Activated naive CD8-positive, alpha-beta T cell treated with anti-CD3 and anti-CD28 coated beads for 36 hours (primary cell): ENCODE measurements at regions not wholly inside any gene's neighbourhood (a gene's known extent, or its start where the extent isn't known, plus 50 kb on each side); places are given as distances from the start of the nearest gene placed in this dataset.
"Not testable (repeated sequence)": the region's sequence is repeated elsewhere in the genome, so short reads cannot be mapped to it uniquely, and the experiment has no call there.

ENCODE experiments used
- DNase-seq: peaks from one replicate; pipeline ENCODE4 v3.0.0; 2021
- H3K27ac Mint-ChIP-seq: one replicate; pipeline ENCODE4 v1.8.0; 2022; ENCODE audit warnings: mild to moderate bottlenecking, moderate library complexity, mixed read lengths
- H3K27me3 Mint-ChIP-seq: one replicate; pipeline ENCODE4 v1.8.0; 2022; ENCODE audit warnings: mild to moderate bottlenecking, mixed read lengths
- H3K36me3 Mint-ChIP-seq: one replicate; pipeline ENCODE4 v1.8.0; 2021; ENCODE audit warnings: mild to moderate bottlenecking, mixed read lengths
- H3K4me1 Mint-ChIP-seq: one replicate; pipeline ENCODE4 v1.8.0; 2021; ENCODE audit warnings: mixed read lengths
- H3K4me3 Mint-ChIP-seq: one replicate; pipeline ENCODE4 v1.8.0; 2022; ENCODE audit warnings: mild to moderate bottlenecking, moderate library complexity, mixed read lengths
- H3K9me3 Mint-ChIP-seq: one replicate; pipeline ENCODE4 v1.8.0; 2022; ENCODE audit warnings: mixed read lengths

DNA sequence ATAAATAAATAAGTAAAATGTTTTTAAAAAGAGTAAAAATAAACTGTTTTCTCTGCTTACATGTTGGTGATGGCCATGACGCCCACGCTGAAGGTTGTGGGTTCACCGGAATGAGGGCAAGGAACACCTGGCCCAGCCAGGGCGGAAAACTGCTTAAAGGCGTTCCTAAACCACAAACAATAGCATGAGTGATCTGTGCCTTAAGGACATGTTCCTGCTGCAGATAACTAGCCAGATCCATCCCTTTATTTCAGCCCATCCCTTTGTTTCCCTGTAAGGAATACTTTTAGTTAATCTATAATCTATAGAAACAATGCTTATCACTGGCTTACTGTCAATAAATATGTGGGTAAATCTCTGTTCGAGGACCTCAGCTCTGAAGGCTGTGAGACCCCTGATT is 63.3 kb upstream of the CEP78 start:
- not testable (repeated sequence) for H3K4me1 Mint-ChIP-seq, H3K9me3 Mint-ChIP-seq, DNase-seq, H3K27ac Mint-ChIP-seq, H3K4me3 Mint-ChIP-seq, H3K36me3 Mint-ChIP-seq, H3K27me3 Mint-ChIP-seq

DNA sequence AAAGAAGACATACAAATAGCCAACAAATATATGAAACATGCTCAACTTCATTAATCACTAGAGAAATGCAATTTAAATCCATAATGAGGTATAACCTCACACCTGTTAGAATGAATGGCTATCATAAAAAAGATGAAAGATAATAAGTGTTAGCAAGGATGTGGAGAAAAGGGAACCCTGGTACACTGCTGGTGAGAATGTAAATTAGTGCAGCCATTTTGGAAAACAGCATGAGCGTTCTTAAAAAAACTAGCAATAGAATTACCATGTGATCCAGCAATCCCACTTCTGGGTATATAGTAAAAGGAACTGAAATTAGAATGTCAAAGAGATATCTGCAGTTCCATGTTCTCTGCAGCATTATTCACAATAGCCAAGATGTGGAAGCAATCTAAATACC is 64.2 kb upstream of the CEP78 start:
- no peaks in the 10 kb centered on the region for H3K27me3 Mint-ChIP-seq
- no peak overlapping the region for H3K4me3 Mint-ChIP-seq
- H3K27ac Mint-ChIP-seq: no peak overlapping the region
- H3K36me3 Mint-ChIP-seq: no peaks in the 10 kb centered on the region
- DNase-seq: no peak
- no peaks in the 10 kb centered on the region for H3K4me1 Mint-ChIP-seq
- H3K9me3 Mint-ChIP-seq: peaks cover 8% of the 10 kb centered on the region

DNA sequence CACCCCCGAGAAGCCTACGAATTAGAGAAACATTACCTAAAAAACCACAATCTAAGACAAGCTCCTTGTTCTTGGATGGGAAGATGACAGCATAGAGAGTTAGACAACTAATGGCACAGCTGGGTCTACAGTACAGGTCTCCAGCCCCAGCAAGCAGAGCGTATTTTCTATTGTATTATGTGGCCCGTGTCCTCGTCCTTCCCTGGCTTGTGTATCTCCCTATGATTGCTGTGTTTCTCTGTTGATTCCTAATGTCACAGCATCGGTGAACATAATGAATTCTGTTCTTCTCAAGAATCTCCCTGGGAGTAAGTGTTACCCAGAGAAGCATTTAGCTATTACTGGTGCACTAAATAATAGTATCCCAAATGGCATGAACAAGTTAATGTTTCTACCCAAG is 66.8 kb upstream of the CEP78 start:
- Mint-ChIP-seq H3K27me3 (no peaks in the 10 kb centered on the region), H3K4me3 (no peak overlapping the region), H3K4me1 (no peaks in the 10 kb centered on the region), H3K9me3 (peaks cover 15% of the 10 kb centered on the region), H3K27ac (no peak overlapping the region), H3K36me3 (peaks cover 2% of the 10 kb centered on the region)
- DNase-seq: no peak

DNA sequence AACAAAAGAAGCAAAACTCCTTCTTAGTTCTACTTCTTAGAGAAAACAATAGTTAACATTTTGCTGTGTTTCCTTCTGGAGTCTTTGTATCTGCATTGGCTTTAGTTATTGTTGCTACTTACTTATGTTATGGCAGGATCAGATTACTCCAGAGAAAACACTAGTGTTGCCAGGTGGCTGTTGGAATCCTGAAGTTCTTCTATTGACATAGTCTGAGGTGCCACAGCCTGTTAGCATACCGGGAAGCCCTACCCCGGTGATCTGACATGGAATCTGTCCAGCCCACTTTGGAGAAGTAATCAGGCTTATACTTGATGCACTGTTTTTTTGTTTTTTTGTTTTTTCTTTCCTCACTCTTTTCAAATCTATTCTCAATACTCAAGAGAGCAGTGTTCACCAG is 68.5 kb upstream of the CEP78 start:
- no peak overlapping the region for H3K4me3 Mint-ChIP-seq
- no peak for DNase-seq
- H3K27me3 Mint-ChIP-seq: no peaks in the 10 kb centered on the region
- H3K36me3 Mint-ChIP-seq: peaks cover 5% of the 10 kb centered on the region
- H3K4me1 Mint-ChIP-seq: no peaks in the 10 kb centered on the region
- H3K9me3 Mint-ChIP-seq: peaks cover 21% of the 10 kb centered on the region
- H3K27ac Mint-ChIP-seq: no peak overlapping the region

DNA sequence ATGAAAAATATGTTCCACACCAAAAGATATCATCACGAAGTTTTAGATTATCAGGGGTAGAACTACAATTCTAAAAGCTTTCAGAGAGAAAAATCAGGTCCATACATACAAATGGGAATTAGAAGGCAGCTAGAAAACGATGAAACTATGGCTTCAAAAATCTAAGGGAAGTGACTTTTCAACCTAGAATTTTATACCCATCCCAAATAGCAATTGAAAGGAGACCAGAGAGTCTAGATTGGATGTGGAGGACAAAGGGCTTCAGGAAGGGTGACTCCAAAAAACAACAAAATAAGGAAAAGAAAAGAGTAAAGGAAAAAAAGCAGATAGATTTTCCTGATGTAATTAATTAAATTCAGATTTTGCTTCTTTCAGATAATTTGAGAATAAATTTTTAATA is 72.0 kb upstream of the CEP78 start:
- no peaks in the 10 kb centered on the region for H3K27me3 Mint-ChIP-seq
- H3K9me3 Mint-ChIP-seq: peaks cover 19% of the 10 kb centered on the region

DNA sequence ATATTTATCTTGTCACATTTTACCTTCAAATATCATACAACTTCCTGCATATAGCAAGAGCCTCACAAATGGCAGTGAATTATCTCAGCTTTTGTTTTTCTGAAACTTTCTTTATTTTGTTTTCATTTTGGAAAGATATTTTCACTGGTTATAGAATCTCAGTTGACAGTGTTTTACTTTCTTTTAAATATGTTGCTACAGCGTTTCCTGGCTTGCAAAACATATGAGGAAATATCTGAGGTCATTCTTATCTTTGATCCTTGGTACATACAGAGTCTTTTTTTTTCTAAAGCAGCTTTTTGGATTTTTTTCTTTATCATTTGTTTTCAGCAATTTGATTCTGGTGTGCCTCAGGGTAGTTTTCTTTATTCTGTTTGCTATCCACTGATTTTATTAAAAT is 77.6 kb upstream of the CEP78 start:
- DNase-seq: no peak
- Mint-ChIP-seq H3K27ac (no peak overlapping the region), H3K4me1 (no peaks in the 10 kb centered on the region), H3K4me3 (no peak overlapping the region), H3K27me3 (no peaks in the 10 kb centered on the region), H3K36me3 (peaks cover 3% of the 10 kb centered on the region), H3K9me3 (peaks cover 10% of the 10 kb centered on the region)

More for the DNA sequence above, 72.0 kb upstream of the CEP78 start:
- peaks cover 5% of the 10 kb centered on the region for H3K36me3 Mint-ChIP-seq
- H3K27ac Mint-ChIP-seq: no peak overlapping the region
- H3K4me3 Mint-ChIP-seq: no peak overlapping the region
- DNase-seq: no peak
- no peaks in the 10 kb centered on the region for H3K4me1 Mint-ChIP-seq

DNA sequence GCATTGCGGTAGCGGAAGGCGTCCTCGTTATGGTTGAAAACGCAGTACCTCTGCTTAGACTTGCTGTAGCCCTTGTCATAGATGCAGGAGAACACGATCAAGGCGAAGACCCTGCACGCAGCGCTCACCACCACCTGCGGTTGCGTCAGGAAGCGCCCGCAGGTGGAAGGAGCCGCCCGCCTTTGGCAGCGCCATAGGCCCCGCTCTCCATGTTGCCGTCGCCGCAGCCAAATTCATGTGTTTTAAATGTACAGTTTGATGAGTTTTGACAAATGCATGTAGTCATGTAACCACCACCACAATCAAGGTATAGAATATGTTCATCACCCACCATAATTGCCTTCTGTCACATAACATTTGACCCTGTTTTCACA is 84.9 kb upstream of the CEP78 start:
- Mint-ChIP-seq H3K4me1 (peaks cover 4% of the 10 kb centered on the region), H3K4me3 (no peak overlapping the region), H3K27ac (no peak overlapping the region), H3K9me3 (no peaks in the 10 kb centered on the region), H3K36me3 (no peaks in the 10 kb centered on the region), H3K27me3 (no peaks in the 10 kb centered on the region)
- no peak for DNase-seq

DNA sequence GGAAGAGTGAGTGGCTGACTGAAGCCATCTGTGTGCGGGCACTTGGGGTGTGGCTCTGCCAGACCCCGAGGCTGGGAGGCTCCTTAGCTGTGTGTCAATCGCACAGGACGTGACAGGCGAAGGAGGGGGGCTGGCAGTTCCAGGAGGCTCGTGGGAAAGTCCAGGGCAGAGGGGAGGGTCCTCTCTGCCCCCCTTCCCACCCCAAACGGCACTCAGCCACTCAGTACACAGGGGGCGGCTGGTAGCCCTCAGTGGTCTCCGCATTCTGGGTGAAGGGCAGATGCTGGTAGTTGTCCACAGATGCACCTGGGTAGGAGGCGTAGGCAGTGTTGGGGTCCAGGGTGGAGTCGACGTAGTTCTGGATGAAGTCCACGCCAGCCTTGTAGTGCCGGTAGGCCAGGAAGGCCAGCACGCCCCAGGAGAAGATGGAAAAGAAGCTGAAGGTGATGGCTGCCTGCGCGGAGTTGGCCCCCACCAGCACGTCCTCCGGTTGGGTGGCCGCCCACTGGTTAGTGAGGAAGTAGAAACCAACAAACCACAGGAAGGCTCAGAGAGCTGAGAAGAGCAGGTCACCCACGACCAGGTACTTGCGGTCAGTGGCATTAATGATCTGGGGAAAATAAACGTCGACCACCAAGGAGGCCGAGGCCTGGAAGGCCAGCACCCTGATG is 85.4 kb upstream of the CEP78 start:
- no peaks in the 10 kb centered on the region for H3K9me3 Mint-ChIP-seq
- no peaks in the 10 kb centered on the region for H3K36me3 Mint-ChIP-seq
- no peak overlapping the region for H3K4me3 Mint-ChIP-seq
- H3K4me1 Mint-ChIP-seq: peaks cover 4% of the 10 kb centered on the region
- DNase-seq: no peak
- no peaks in the 10 kb centered on the region for H3K27me3 Mint-ChIP-seq
- H3K27ac Mint-ChIP-seq: no peak overlapping the region

DNA sequence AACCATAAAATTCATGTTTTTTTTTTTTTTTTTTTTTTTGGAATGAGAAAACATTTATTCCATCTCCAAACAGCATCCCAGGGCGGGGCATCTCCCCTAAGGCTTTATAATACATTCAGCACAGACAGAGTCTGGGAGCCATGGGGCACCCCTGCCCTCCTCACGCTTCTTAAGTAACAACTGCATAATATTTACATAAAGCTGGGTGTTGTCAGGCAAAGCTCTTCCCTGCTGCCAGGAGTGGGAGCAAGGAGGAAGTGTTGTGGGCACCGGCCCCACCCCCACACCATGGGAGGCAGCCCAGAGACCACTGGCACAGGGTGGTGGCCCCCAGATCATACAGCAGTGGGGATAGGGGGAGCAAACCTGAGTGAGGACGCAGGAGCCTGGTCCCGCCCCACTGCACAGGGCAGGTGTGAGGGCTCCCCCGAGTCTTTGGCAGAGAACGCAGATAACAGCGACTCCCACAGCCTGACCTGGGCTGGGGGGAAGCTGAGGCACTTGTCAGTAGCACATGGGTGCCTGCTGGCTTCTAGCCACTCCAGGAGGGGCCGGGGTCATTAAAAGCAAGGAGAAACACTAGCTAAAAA is 86.1 kb upstream of the CEP78 start:
- Mint-ChIP-seq H3K4me1 (peaks cover 4% of the 10 kb centered on the region), H3K9me3 (no peaks in the 10 kb centered on the region), H3K36me3 (no peaks in the 10 kb centered on the region)

DNA sequence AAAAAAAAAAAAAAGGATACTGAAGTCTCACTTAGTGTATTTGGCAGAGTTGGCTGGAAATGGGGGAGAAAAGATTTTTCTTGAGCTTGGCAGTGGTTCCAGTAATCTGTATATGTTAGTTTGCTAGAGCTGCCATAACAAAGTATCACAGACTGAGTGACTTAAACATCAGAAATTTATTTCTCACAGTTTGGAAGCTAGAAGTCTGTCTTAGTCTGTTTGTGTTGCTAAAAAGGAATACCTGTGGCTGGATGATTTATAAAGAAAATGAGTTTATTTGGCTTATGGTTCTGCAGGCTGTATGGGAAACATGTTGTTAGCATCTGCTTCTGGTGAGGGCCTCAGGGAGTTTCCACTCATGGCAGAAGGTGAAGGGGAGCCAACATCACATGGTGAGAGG is 89.6 kb upstream of the CEP78 start:
- H3K4me1 Mint-ChIP-seq: peaks cover 8% of the 10 kb centered on the region
- H3K4me3 Mint-ChIP-seq: no peak overlapping the region
- H3K27ac Mint-ChIP-seq: no peak overlapping the region
- peaks cover 17% of the 10 kb centered on the region for H3K9me3 Mint-ChIP-seq
- no peak for DNase-seq
- H3K36me3 Mint-ChIP-seq: peaks cover 5% of the 10 kb centered on the region
- H3K27me3 Mint-ChIP-seq: no peaks in the 10 kb centered on the region

More for the DNA sequence above, 86.1 kb upstream of the CEP78 start:
- H3K4me3 Mint-ChIP-seq: no peak overlapping the region
- no peaks in the 10 kb centered on the region for H3K27me3 Mint-ChIP-seq
- H3K27ac Mint-ChIP-seq: no peak overlapping the region
- no peak for DNase-seq

DNA sequence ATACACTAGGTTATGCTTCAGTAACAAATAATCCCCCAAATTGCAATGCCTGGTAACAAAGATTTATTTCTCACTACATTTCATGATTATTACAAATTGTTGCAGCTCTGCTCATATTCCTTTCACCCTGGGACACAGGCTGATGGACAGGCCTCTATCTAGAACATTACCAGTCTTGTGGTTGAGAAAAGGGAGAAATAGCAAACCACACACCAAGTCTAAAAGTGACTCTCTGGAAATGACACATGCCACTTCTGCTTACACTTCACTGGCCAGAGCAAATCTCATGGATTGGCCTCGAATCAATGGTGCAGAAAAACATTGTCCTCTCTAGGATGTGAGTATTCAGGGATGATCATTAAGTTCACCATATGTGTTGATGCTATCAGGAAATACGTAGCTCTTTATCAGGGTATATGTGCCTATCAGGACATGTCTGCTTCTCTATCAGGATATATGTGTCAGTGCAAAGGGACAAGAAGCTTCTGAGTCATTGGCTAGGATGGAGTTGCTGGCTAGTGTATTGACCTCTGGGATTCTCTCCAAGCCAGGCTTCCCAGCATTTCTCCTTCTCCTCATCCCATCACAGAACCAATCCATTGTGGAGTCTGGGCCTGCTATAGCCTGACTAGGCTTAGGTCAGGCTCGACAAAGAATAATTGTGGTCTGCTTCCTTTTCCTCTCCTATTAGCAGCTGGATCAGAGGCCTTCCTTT is 91.1 kb upstream of the CEP78 start:
- peaks cover 21% of the 10 kb centered on the region for H3K9me3 Mint-ChIP-seq
- DNase-seq: no peak
- no peak overlapping the region for H3K4me3 Mint-ChIP-seq
- H3K4me1 Mint-ChIP-seq: peaks cover 8% of the 10 kb centered on the region
- H3K36me3 Mint-ChIP-seq: peaks cover 5% of the 10 kb centered on the region
- H3K27ac Mint-ChIP-seq: no peak overlapping the region
- no peaks in the 10 kb centered on the region for H3K27me3 Mint-ChIP-seq

DNA sequence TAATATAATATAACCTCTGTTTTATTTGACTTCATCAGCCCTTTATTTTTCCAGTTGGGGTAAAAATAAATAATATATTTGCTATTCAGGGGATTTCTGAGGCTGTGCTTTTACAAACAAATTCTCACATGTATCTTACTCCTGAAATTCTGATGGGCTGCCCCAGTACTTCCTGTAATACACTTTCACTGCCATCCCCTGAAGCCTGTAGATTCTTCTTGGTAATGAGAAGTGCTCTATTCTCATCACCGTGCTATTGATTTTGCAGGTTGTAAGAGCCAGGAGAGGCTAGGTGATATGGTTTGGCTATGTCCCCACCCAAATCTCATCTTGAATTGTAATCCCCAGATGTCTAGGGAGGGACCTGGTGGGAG is 91.9 kb upstream of the CEP78 start:
- H3K27me3 Mint-ChIP-seq: no peaks in the 10 kb centered on the region
- peaks cover 5% of the 10 kb centered on the region for H3K36me3 Mint-ChIP-seq
- H3K4me3 Mint-ChIP-seq: no peak overlapping the region
- H3K27ac Mint-ChIP-seq: no peak overlapping the region
- H3K9me3 Mint-ChIP-seq: peaks cover 22% of the 10 kb centered on the region
- peaks cover 8% of the 10 kb centered on the region for H3K4me1 Mint-ChIP-seq
- DNase-seq: no peak

DNA sequence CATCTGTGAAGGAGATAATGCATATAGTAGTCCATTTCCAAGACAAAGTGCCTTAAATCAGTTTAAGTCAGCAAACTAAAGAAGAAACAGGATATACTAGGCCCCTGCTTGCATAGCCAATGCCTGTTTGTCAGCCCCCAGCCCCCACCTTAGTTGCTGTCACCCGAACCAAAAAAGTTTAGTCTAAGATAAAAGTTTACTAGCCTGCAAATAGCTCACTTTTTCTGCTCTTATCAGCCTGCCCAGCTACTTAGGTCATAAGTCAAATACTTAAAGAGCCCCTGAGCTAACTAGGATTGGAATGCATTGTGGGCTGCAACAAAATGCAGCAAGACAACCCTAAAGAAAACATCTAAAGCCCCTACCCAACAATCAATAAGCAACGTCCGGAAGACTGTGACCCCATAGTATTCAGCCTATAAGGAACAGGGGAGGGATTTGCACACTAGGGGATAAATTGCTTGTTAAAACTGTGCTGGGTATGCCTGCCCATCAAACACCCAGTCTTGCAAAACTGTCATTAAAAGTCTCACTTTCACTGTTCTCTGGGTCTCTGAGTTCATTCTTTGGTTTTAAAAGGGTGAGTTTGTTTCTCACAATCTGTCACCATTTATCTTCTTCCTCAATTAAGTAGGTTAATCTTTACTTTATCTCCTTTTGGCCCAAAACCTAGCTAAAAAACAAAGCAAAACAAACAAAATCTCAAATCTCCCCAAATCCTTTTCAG is 92.4 kb upstream of the CEP78 start:
- Mint-ChIP-seq H3K27ac (no peak overlapping the region), H3K9me3 (peaks cover 22% of the 10 kb centered on the region), H3K4me3 (no peak overlapping the region), H3K4me1 (peaks cover 8% of the 10 kb centered on the region), H3K27me3 (no peaks in the 10 kb centered on the region), H3K36me3 (peaks cover 5% of the 10 kb centered on the region)
- no peak for DNase-seq

DNA sequence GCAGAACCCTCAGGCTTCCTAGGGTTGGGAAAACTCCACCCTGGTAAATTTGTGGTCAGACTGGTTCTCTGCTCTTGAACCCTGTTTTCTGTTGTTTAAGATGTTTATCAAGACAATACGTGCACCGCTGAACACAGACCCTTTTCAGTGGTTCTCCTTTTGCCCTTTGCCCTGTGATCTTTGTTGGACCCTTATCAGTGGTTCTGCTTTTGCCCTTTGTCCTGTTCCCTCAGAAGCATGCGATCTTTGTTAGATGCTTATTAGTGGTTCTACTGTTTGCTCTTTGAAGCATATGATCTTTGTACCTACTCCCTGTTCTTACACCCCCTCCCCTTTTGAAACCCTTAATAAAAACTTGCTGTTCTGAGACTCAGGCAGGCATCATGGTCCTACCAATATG is 93.6 kb upstream of the CEP78 start:
- peaks cover 28% of the 10 kb centered on the region for H3K9me3 Mint-ChIP-seq
- not testable (repeated sequence) for H3K27me3 Mint-ChIP-seq, H3K36me3 Mint-ChIP-seq

DNA sequence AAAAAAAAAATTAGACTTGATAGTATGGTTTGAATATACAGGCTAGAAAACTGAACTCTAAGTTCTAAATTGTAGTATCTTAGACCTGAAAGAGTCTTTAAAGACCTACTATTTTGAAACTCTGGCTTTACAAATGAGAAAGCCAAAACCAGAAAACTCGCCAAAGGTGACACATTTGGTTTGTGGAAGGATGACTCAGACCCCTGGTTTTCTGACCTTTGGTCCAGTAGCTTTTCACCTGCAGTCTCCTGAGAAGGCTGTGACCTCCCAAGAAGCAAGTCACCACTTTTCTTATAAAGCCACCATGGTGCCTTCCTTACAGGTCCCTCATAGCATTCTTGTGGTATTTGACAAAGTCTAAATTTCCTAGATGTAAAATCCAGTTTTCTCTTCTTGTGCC is 102.1 kb upstream of the CEP78 start:
- Mint-ChIP-seq H3K27ac (peak overlapping the region; percentile 38), H3K4me1 (peaks cover 20% of the 10 kb centered on the region)

More for the DNA sequence above, 93.6 kb upstream of the CEP78 start:
- H3K27ac Mint-ChIP-seq, H3K4me3 Mint-ChIP-seq, DNase-seq, H3K4me1 Mint-ChIP-seq: not testable (repeated sequence)

More for the DNA sequence above, 102.1 kb upstream of the CEP78 start:
- H3K4me3 Mint-ChIP-seq: no peak overlapping the region
- peaks cover 8% of the 10 kb centered on the region for H3K9me3 Mint-ChIP-seq
- DNase-seq: peak; percentile 27
- H3K27me3 Mint-ChIP-seq: no peaks in the 10 kb centered on the region
- H3K36me3 Mint-ChIP-seq: peaks cover 13% of the 10 kb centered on the region
